ENCODE measurements at regions not wholly inside any gene's neighbourhood (a gene's known extent, or its start where the extent isn't known, plus 50 kb on each side); places are given as distances from the start of the nearest gene placed in this dataset.

DNA sequence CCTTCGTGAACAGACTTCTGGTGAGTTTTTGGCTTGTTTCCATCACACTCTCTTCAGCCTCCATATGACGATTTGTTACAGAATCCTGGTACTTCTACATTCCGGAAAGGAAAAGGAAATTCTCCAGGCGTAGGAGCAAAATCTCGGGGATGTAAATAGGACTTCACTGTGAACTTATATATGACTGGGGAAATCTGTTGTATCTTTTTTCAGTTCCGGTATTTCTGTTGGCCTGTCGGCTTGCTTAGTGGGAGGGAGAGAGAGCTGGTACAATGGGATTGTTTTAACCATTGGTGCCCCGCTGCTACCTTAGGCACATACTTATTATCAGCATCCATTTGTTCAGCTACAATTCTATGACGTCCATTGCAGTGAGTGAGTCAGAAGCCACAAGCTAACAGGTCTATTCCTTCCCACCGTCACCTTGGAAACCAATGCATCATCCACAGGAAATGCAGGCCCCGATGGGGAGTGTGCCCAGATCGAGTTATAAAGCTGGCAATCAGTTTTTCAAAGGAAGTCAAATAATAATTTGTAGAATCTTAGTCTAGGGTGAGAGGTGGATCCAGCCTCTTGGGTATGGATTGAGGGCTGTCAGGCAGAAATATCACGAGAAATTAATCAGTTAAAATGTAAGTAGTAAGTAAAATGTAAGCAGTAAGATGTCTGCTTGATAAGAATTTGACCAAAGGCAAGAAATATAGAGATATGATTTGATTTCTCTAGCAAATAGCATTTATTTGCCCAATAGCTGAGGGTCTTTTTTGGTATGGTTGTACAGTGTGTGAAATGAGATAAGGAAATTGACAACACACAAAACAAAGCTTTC is 92.0 kb upstream of the MKLN1 start:
- no peak for DNase-seq

DNA sequence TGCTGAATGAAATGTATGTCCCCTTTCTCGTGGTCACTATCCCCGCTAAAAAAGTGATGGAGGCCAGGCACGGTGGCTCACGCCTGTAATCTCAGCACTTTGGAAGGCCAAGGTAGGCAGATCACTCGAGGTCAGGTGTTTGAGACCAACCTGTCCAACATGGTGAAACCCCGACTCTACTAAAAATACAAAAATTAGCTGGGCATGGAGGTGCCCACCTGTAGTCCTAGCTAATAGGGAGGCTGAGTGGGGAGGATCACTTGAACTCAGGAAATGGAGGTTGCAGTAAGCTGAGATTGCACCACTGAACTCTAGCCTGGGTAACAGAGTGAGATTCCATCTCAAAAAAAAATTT is 91.4 kb upstream of the MKLN1 start:
- no peak for DNase-seq

DNA sequence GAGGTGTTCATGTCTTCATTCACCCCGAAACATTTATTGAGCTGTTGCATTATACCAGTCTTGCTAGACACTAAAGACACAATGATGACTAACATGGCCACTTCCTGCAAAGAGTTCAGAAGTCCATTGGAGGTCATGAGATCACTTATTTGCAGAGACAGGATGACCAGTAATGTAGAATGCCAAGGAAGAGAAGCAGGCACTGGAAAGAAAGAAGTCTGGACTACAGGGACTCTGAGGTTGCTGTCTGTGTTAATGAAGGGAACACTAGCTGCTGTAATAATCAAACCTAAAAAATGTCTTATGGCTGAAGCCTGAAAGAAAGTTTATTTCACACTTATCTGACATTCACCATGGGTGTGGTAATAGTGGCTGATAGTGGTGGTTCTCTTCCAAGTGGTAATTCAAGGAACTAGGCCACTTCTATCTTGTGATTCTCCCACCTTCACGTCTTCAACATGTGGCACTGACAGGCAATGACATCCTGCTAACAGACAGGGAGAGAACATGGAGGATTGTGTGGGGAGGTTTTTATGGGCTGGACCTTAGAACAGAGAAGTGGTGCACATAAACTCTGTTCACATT is 89.2 kb upstream of the MKLN1 start:
- no peak for DNase-seq

DNA sequence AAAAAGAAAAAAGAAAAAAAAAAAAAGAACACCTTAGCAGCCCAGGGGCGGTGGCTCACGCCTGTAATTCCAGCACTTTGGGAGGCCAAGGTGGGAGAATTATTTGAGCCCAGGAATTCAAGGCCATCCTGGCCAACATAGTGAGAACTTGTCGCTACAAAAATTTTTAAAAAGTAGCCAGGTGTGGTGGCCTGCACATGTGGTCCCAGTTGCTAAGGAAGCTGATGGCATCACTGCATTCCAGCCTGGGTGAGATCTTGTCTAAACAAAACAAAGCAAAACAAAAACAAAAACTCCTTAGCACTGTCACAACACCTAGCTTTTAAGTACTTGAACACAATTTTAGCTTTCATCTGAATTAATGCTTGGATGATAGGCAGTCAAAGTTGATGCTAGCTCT is 86.3 kb upstream of the MKLN1 start:
- no peak for DNase-seq

DNA sequence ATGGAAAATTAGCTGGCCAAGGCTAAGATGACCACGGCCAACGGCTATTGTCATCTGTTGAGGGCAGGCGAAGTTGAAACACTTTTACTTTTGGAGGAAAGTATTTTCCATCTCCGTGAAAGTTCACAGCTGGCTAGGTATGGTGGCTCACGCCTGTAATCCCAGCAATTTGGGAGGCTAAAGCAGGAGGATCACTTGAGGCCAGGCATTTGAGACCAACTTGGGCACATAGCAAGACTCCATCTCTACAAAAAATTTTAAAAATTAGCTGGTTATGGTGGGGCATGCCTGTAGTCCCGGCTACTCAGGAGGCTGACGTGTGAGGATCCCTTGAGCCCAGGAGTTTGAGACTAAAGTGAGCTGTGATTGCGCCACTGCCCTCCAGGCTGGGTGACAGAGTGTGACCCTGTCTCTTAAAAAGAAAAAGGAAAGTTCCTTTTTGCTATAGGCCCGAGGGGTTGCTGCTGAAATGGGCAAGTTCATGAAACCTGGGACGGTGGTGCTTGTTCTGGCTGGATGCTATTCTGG is 85.5 kb upstream of the MKLN1 start:
- DNase-seq, result no peak

DNA sequence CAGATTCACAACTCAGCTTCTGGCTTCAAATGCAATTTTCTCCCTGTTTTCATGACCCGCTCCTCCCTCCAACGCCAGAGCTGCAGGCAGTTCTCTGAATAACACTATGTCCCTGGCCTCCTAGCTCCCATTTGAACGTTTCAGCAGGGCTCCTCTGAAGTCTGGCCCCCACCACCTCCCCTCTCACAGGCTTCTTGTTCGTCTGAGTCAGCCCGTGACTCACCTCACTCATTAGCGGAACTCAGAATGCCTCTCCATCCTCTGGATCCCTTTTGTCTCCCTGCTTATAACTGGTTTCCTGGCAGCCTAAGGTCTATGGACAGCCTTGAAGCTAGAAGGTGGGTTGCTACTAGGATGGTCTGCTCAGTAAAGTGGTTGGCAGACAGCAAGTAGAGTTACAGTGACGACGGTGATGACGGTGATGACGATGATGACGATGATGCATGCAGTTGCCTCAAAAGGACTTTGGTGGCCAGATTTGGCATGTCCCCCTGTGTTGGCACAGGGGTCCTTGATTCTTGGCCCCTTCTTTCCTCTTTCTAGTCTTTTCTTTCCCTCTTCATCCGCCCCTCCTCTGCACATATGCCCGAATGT is 83.3 kb upstream of the MKLN1 start:
- DNase-seq, result no peak

DNA sequence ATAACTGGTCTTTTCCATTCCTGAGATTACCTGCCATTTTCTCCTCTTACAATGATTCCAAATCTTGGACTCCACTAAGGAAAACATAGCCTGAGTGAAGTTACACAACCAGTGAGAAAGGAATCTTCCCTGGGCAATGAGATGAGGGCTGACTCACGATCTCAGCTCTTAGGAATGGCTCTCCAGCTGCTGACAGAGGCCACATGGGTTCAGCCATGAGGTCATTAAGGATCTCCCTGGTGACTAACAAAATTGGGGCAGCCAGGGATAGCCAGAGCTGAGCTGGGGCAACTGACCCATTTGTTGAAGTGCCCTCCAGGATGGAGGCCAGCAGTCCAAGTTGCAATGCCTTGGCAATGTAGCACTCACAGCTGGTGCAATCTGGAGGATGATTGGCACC is 78.7 kb upstream of the MKLN1 start:
- no peak for DNase-seq

DNA sequence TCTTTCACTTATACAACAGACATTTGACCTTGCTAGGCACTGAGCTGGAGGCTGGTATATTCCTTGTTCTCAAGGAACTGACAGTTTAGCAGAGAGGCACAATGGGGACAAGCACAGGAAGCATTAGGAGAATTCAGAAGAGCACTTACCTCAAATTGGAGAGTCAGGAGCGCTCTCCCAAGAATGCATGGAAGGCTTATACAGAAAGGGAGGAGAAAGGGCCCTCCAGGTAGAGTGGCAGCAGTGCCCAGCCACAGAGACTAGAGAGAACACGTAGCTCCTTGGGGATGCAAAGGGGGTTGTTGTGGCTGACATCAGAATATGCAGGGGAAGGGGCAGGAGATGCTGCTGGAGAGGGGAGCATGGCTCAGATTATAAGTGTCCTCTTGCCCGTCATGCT is 78.2 kb upstream of the MKLN1 start:
- no peak for DNase-seq

DNA sequence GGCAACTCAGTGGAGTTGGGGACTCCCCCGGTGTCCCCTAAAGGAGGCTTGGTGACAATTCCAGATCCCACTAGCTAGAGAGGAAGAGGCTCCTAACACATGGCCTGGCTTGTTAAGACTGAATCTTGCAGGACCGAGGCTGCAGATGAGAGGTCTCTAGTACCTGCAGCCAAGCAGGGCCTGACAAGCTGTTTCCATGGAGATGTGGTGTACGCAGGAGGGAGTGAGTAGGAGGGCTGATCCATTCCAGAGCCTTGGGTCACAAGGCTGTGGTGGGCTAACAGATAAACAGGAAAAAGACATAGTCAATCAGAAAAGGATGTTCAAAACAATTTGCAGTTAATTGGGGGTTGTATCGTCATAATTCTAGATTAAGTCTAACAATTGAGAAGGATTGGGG is 77.3 kb upstream of the MKLN1 start:
- DNase-seq, result no peak

DNA sequence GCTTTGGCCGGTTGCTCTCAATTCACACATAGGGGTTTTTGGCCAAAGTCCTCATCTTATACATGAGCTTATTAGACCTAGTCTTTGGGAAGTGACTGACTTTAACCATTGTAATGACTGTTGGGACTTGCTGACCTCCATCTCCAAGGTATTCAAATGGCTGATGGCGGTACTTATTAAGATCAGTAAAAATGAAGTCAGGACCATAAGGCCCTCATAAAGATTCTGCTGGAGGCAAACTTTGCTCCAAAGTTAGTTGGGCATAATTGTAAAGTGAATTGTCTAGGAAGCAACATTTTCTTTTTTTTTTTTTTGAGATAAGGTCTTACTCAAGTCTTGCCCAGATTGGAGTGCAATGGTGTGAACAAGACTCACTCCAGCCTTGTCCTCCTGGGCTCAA is 76.3 kb upstream of the MKLN1 start:
- DNase-seq, result no peak

DNA sequence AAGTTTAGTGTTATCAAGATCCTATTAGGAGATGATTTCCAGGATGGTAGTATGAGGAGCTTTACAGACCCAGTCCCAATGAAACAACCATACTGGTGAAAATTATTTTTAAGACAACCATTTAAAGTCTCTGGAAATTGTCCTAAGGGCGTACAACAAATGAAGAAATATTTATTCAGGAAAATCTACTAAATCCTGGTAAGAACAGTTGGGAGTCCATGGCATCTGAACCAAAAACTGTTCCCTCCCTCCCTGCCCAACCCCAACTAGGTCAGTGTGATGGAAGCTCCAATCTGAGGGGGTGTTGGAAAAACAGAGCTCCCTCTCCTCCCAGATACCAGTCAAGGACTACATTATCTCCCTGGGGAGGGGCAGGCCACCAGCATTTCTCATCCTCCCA is 74.7 kb upstream of the MKLN1 start:
- no peak for DNase-seq

DNA sequence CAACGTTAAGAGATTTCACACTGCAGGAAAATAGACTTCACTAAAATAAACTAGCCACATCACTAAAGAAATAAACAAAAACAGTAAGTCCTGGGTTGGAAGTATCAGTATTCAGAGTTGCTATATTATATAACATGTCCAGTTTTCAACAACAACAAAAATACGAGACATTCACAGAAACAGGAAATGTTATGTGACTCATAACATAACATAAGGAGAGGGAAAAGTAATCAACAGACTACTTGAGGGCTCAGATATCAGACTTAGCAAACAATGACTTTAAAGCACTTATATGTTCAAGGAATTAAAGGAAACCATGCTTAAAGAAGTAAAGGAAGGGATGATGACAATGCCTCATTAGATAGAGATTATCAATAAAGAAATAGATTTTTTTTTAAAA is 73.5 kb upstream of the MKLN1 start:
- DNase-seq, result no peak

DNA sequence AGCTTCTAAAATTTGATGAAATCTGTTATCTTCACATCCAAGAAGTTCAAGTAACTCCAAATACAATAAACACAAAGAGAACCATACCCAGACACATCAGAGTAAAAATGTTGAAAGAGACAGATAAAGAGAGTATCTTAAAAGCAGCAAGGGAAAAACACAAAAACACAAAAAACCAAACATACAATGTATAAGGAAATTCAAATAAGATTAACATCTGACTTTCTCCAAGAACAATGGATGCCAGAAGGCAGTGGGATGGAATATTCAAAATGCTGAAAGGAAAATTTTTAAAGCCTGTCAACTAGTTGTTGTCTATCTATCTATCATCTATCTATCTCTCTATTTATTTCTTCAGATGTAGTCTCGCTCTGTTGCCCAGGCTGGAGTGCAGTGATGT is 72.4 kb upstream of the MKLN1 start:
- DNase-seq, result no peak

DNA sequence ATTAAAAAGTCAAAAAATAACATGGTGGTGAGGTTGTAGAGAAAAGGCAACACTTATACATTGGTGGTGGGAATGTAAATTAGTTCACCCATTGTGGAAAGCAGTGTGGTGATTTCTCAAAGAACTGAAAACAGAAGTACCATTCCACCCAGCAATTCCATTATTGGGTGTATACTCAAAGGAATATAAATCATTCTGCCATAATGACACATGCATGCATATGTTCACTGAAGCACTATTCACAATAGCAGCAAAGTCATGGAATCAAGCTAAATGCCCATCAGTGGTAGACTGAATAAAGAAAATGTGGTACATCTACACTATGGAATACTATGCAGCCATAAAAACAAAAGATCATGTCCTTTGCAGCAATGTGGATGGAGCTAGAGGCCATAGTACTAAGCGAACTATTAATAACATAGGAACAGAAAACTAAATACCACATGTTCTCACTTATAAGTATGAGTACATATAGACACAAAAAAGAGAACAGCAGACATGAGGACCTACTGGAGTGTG is 66.1 kb upstream of the MKLN1 start:
- DNase-seq, result no peak

DNA sequence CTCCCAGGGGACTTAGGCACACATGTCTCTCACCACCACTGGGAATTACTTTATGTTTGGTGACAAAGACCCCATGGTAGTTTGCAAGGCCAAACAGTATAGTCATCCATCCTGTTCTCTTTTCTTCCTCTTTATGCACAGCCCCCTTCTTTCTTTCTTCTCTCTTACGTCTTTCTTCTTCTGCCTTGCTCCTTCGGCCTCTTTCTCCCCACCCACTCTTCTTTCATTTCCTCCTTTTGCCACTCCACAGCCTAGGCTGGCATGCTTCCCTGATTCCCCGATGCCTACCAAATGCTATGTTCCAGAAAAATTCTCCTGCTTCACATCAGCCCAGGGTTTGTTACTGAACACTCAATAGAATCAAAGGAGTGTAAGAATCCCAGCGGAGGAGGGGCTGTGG is 62.4 kb upstream of the MKLN1 start:
- DNase-seq, result no peak

DNA sequence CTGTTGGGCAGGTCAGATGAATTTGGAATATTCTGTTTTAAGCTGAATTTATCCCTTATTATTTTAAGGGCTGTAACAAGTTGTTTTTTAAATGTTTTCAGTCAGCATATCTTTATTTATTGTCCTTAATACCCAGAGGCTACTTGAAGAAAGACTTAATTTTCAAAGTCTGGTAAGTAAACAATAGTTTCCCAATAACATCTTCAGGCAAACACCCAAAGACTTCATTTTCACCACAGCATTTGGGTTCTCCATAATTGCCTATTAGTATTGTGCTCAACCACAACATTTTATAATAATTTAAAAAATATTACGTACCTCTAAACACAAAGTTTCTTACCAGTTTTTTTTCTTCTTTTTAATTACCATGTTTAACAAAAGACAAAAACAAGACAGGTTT is 60.0 kb upstream of the MKLN1 start:
- DNase-seq, result no peak

DNA sequence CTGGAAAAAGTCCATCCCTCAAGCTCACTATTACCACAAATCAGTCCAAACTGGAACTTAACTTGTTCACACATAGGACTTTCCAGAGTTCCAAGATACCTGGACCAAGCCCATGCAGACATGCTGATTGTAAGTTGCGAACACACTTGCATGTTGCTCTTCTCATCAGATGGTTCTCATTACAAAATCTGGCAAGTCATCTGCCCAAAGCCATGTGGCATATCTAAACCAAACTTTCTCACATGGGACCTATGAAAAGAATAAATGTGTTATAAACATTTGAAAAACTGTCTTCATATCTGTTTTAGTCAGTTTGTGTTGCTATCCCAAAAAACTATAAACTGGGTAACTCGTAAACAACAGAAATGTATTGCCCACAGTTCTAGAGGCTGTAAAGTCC is 58.8 kb upstream of the MKLN1 start:
- DNase-seq, result no peak

DNA sequence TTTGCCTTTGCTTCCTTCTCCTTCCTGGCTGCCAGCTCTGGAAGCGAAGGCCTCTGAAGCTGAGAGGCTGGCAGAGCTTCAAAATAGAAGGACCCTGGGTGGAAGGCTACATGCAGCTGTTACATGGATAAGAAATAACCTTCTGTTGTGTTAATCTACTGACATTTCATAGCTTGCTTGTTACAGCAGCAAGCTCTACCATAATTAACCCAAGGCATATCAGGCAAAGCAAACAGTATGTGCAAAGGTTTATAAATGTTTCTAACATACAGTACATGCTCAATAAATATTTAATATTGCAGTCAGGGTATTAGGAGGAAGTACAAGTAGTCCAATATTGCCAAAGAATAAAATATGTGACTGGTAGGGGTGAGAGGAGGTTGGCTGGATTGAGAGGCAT is 55.6 kb upstream of the MKLN1 start:
- DNase-seq, result no peak

DNA sequence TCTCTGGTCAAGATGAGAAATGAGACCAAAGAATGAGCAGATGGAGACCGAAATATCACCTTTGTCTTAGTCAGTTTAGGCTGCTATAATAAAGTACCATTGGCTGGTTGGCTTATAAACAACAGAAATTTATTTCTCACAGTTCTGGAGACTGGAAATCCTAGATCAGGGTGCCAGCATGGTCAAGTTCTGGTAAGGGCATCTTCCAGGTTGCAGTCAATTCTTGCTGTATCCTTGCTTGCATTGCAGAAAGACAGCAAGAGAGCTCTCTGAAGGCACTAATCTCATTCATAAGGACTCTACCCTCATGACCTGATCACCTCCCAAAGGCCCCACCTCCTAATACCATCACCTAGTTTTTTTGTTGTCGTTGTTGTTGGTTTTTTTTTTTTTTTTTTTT is 52.7 kb upstream of the MKLN1 start:
- DNase-seq, result no peak

DNA sequence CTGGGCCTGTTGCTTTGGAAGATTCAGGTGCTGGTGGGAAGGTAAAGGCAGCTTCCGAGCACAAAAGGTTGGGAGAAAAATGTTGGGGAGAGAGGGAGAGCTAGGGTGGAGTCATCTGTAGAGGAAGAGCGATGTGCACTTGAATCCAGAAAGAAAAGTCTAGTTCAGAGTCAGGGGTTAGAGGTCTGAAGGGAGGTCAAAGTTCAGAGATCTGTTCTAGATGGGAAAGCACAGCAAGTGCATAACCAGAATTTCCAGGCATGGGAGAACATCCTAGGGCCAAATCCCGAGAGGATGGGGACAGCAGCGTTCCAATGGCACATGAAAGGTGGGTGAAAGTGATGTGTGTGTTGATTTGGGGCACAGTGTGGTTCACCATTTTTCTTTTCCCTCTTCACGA is 51.5 kb upstream of the MKLN1 start:
- no peak for DNase-seq

DNA sequence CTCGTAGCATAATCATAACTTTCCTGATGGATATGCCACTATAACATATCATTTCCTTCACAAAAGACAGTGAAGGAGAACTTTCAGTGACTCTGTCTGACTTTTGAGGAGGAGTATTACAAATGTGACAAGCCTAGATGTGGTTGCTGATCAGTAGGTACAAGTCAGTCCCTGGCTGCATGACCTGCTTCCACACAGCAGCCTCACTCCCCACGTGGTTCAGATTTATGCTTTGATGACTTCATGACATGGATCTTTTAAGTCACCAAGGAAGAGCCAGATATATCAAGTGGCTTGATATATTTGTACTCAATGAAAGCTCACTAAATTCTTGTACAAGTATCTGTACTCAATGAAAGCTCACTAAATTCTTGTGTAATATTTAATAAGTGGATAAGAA is 50.9 kb upstream of the MKLN1 start:
- no peak for DNase-seq
